Breast epithelium (tissue), 4 donors: ENCODE measurements at regions not wholly inside any gene's neighbourhood (a gene's known extent, or its start where the extent isn't known, plus 50 kb on each side); places are given as distances from the start of the nearest gene placed in this dataset.

ENCODE experiments used
- DNase-seq, 2 donors: peaks; one replicate each; pipeline ENCODE4 v3.0.0-alpha.2; 2019; ENCODE audit warnings: low spot score in 2 of 2
- H3K27ac ChIP-seq, 2 donors: fragments of 200-600 bp; sonication (generic) in 1 of 2; one replicate each; pipeline ENCODE4 v1.5.1; 2016 to 2019; ENCODE audit warnings: mild to moderate bottlenecking in 1 of 2
- H3K27me3 ChIP-seq, 2 donors: fragments of 200-600 bp; sonication (generic) in 1 of 2; one replicate each; pipeline versions ENCODE4 v1.5.1 to v1.6.0; 2017 to 2019; ENCODE audit warnings: control low read depth in 1 of 2, mild to moderate bottlenecking in 1 of 2
- H3K36me3 ChIP-seq: fragments of 200-600 bp; one replicate; pipeline ENCODE4 v1.5.1; 2019
- H3K4me1 ChIP-seq, 2 donors: fragments of 200-600 bp; sonication (generic); one replicate each; pipeline ENCODE4 v1.5.1; 2016 to 2019; ENCODE audit warnings: control low read depth in 1 of 2
- H3K4me3 ChIP-seq, 3 donors: fragments of 200-600 bp; sonication (generic); 1 replicate in 2 of 3; 2 replicates in 1 of 3; pipeline ENCODE4 v1.5.1; 2016 to 2019; ENCODE audit warnings: mild to moderate bottlenecking in 3 of 3, moderate library complexity in 2 of 3
- H3K9me3 ChIP-seq, 2 donors: fragments of 200-600 bp; sonication (generic) in 1 of 2; one replicate each; pipeline ENCODE4 v1.5.1; 2016 to 2019; ENCODE audit warnings: control low read depth in 1 of 2
- POLR2A ChIP-seq: fragments of 450-650 bp; IDR thresholded peaks from one replicate; pipeline ENCODE4 v1.6.1; 2016; ENCODE audit warnings: antibody characterized with exemption, mild to moderate bottlenecking, moderate library complexity
- POLR2AphosphoS5 ChIP-seq, 3 donors: sonication (generic); formaldehyde crosslinking; IDR thresholded peaks; one replicate each; pipeline ENCODE4 v1.6.1; 2017; ENCODE audit warnings: antibody characterized with exemption in 3 of 3
- intact Hi-C: fragments of 100-400 bp; cut with DNase I; formaldehyde crosslinking; loops from one replicate; pipeline ENCODE4 v1.15.1; 2023; ENCODE audit warnings: low total_unique reads
- TF ChIP-seq, protein P1 (sequence below), 3 donors: fragments of 450-650 bp; IDR thresholded peaks; one replicate each; pipeline ENCODE4 v1.5.1; 2016 to 2017; ENCODE audit warnings: antibody characterized with exemption in 3 of 3, mild to moderate bottlenecking in 3 of 3, moderate library complexity in 3 of 3

DNA sequence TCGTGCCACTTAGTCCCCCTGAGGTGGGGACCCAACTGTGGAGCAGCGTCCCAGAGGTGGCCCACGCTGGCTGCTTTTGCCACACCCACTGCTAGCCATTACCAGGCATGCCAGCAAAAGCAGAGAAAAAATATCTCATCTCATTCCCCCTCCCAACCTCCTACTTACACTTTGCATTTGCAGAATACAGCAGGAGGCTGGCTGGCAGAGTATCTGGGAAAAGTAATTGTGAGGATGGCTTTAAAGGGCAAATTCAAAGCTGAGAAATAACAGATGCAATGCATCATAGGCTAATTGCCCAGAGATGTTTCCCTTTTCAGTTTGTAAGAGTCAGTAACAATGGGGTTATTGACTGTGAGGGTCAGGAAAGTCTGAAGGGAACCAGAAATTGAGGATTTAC, 438.1 kb upstream of the DSEL start:
- Histone ChIP-seq H3K36me3 (no peaks in the 10 kb centered on the region), H3K9me3 (no peaks in the 10 kb centered on the region), H3K4me1 (no peaks in the 10 kb centered on the region), H3K27me3 (peaks cover 0 to 7% of the 10 kb centered on the region in 2 donors), H3K4me3 (no peak overlapping the region), H3K27ac (no peak overlapping the region)
- DNase-seq: no peak
- TF ChIP-seq, protein P1, sequence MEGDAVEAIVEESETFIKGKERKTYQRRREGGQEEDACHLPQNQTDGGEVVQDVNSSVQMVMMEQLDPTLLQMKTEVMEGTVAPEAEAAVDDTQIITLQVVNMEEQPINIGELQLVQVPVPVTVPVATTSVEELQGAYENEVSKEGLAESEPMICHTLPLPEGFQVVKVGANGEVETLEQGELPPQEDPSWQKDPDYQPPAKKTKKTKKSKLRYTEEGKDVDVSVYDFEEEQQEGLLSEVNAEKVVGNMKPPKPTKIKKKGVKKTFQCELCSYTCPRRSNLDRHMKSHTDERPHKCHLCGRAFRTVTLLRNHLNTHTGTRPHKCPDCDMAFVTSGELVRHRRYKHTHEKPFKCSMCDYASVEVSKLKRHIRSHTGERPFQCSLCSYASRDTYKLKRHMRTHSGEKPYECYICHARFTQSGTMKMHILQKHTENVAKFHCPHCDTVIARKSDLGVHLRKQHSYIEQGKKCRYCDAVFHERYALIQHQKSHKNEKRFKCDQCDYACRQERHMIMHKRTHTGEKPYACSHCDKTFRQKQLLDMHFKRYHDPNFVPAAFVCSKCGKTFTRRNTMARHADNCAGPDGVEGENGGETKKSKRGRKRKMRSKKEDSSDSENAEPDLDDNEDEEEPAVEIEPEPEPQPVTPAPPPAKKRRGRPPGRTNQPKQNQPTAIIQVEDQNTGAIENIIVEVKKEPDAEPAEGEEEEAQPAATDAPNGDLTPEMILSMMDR (IDR thresholded peaks at IDR 0.05): no peak
- TF ChIP-seq POLR2A: no peak
- TF ChIP-seq POLR2AphosphoS5 (IDR thresholded peaks at IDR 0.05): no peak
- intact Hi-C loops: no loop called here

DNA sequence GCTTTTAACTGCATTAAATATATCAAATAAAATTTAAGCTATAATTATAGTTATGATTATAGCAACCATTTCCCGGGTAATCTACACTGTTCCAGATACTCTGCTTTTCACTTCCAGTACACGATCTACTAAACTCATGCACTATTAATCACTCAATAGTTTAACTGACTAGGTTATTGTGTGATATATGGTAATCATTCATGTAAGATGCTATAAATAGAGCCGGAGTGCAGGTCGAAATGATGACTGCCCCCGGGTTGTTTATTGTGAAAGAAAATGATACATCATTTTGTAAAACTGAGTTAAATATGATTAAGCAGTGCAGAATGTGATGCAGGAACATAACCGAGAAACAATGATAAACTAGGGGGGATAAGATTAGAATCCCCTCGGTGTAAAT, 434.6 kb upstream of the DSEL start:
- Histone ChIP-seq H3K27me3 (peaks cover 0 to 7% of the 10 kb centered on the region in 2 donors), H3K36me3 (no peaks in the 10 kb centered on the region), H3K9me3 (no peaks in the 10 kb centered on the region), H3K27ac (no peak overlapping the region), H3K4me3 (no peak overlapping the region), H3K4me1 (no peaks in the 10 kb centered on the region)
- intact Hi-C loops: no loop called here
- no peak for DNase-seq
- TF ChIP-seq POLR2AphosphoS5 (IDR thresholded peaks at IDR 0.05) (no peak), POLR2A (no peak)
- TF ChIP-seq, protein P1 (IDR thresholded peaks at IDR 0.05): no peak

DNA sequence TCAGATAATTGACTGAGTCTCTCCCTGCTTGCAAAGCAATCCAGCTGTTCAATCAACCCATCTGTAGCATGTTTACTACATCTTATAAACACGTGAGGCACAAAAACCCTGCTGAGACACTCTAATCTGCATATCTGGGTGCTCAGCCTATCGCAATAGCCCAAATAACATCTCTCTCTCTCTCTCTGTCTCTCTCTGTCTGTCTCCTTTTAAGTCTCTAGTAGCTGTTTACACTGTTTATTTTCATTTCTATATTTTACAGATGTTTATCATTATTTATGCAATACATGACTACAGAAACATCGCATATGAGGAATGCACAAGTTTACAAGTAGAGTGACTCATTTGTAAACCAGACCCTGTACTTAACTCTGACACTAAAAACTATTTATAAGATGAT, 422.1 kb upstream of the DSEL start:
- intact Hi-C loops: no loop called here
- TF ChIP-seq POLR2AphosphoS5 (IDR thresholded peaks at IDR 0.05) (no peak), POLR2A (no peak)
- TF ChIP-seq, protein P1 (IDR thresholded peaks at IDR 0.05): no peak
- H3K27ac ChIP-seq: no peak overlapping the region
- H3K36me3 ChIP-seq: no peaks in the 10 kb centered on the region
- no peak for DNase-seq
- no peaks in the 10 kb centered on the region for H3K9me3 ChIP-seq
- no peaks in the 10 kb centered on the region for H3K4me1 ChIP-seq
- H3K4me3 ChIP-seq: no peak overlapping the region
- H3K27me3 ChIP-seq: peaks cover 0 to 4% of the 10 kb centered on the region in 2 donors

DNA sequence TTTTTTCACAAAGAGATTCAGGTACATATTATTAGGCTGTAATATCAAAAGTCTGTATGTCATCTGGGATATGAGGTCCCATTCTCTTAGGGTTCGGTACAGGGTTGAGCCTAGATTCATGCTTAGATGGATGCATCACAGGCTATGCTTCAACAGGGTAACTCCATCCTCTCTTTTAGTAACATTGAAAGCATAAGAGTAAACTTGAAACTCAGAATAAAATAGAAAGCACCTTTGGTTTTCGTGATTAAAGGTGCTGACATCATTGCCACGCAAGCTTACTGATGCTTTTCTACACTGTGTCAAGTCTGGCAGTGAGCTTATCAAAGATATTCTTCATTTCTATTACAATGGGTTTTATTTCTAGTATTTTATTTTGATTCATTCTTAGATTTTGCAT, 419.1 kb upstream of the DSEL start:
- no peak overlapping the region for H3K27ac ChIP-seq
- H3K4me1 ChIP-seq: no peaks in the 10 kb centered on the region
- TF ChIP-seq POLR2A: no peak
- no peak for TF ChIP-seq POLR2AphosphoS5 (IDR thresholded peaks at IDR 0.05)
- TF ChIP-seq, protein P1 (IDR thresholded peaks at IDR 0.05): no peak
- H3K9me3 ChIP-seq: no peaks in the 10 kb centered on the region
- no peaks in the 10 kb centered on the region for H3K36me3 ChIP-seq
- no peak overlapping the region for H3K4me3 ChIP-seq
- no peaks in the 10 kb centered on the region for H3K27me3 ChIP-seq
- DNase-seq: no peak
- intact Hi-C loops: no loop called here

DNA sequence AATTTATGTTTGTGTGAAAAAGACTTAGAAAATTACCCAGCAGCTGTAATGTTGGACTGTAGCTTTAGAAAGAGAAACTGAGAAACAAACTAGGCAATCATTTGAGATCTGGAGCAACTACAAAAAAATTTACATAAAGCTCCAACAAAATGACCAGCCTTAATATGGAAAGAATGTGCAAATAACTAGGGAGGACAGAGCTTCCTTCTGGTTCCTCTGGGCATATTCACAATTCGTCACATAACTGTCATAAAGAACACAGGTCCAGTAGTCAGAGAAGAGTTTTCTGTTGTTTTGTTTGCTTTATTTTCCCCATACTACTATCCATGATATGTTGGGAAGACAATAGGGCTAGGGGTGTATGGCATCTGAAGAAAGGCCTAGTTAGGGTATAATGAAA, 416.8 kb upstream of the DSEL start:
- TF ChIP-seq, protein P1 (IDR thresholded peaks at IDR 0.05): no peak
- TF ChIP-seq POLR2A: no peak
- TF ChIP-seq POLR2AphosphoS5 (IDR thresholded peaks at IDR 0.05): no peak

More for the DNA sequence above, 416.8 kb upstream of the DSEL start:
- Histone ChIP-seq H3K36me3 (no peaks in the 10 kb centered on the region), H3K4me3 (no peak overlapping the region), H3K27ac (no peak overlapping the region), H3K9me3 (no peaks in the 10 kb centered on the region), H3K27me3 (no peaks in the 10 kb centered on the region), H3K4me1 (no peaks in the 10 kb centered on the region)
- intact Hi-C loops: no loop called here
- DNase-seq: no peak
